HG03565 (cell line): ENCODE measurements at regions not wholly inside any gene's neighbourhood (a gene's known extent, or its start where the extent isn't known, plus 50 kb on each side); places are given as distances from the start of the nearest gene placed in this dataset.
"Not testable (repeated sequence)": the region's sequence is repeated elsewhere in the genome, so short reads cannot be mapped to it uniquely, and the experiment has no call there.

Experiments used
- ATAC-seq: cut with Tn5 transposase; IDR thresholded peaks from one replicate; pipeline ENCODE4 v1.9.1; 2021; ENCODE audit warnings: mild to moderate bottlenecking, moderate library complexity; ENCODE audit not compliant: unreplicated experiment

GRCh38 chr4:20124317-20125026 lies 127.2 kb upstream of the SLIT2 start:
- ATAC-seq = no peak

DNA sequence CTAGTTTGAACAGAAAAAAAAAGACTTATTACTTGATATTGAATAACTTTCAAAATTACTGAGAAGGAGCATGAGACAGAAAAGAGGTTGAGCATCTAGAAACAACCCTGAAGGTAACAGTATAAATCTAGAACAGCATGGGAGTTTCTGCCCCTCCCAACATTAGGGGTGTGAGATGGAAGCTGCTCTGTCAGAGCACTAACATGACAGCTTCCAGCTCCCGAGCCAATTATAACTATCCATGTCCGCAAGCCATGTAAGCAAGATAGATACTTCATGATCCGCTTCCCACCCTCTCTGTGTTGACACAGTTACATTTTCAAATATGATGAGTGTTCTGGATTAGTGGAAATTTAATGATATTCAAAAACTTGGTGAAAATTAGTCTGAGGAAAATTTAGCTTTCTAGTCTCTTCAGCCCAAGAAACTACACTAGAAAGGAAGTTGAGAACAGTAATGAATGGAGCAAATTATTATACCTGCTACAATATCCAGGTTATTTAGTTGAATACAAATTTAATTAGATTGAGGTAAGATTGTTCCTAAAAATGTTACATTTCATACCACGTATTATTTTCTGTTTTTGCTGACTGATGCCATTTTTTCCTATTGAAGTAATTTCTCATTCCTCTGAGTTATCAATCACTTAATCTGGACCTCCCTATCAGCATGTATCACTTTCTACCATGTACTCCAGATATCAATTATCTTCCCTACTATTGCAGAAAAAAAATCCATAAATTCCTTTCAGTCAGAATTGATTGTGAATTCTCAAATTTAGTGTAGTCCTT lies 129.3 kb upstream of the SLIT2 start:
- ATAC-seq = no peak

DNA sequence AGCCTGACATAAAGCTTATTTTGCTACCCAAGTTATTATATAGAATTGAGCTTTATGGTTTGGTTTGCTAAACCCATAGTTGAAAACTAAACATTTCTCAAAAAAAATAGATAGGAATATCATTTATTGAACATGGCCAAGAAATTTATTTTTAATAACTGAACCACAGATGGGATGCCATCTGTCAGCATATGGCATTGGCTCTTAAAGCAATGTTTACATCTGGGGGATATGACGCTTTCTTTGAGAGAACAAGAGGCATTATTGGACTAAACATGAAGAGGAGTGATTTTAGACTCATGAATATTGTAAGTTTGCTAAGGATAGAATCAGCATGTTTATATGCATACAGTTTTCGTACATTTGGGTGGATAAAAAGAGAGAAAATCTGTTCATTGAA lies 132.6 kb upstream of the SLIT2 start:
- no peak for ATAC-seq

- no peak for ATAC-seq
These were observed 142.3 kb upstream of the SLIT2 start for GRCh38 chr4:20109391-20109790.

DNA sequence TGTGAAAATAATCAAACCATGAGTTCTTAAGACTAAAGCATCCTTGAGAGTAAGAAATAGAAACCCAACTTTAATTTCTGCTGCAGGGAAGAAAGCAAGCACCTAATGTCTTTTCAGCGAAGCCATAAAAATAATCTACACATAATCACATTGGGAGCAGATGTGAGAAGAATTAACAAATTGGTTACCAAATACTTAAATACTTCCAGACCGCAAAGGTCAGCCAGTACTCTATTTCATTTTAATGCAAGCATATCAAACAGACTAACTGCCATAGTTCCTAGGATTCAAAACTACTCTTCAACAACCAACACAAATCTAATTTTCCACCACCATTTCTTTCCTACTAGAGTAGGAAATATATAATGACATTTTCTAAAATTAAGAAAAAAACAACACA lies 144.8 kb upstream of the SLIT2 start:
- ATAC-seq = no peak

- ATAC-seq = no peak
These were observed 149.9 kb upstream of the SLIT2 start for GRCh38 chr4:20101831-20102230.

DNA sequence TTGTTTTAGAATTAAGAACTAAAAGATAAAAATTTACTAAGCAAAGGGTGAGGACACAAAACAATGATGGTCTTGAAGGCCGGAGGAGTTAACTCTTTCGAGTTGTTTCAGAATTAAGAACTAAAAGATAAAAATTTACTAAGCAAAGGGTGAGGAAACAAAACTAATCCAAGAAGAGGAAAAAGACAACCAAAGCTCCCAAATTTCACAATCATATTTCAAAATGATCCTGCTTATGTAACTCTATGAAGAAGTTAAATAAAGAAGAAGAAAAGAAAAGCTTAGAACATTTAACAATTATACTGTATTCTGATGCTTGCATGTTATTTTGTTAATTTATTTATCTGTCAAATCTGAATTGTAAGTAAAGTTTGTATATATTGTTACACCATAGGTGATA lies 154.8 kb upstream of the SLIT2 start:
- no peak for ATAC-seq

- ATAC-seq = no peak
These were observed 155.7 kb upstream of the SLIT2 start for GRCh38 chr4:20095805-20096541.

GRCh38 chr4:20091781-20092180 lies 159.9 kb upstream of the SLIT2 start:
- ATAC-seq = no peak

- ATAC-seq = no peak
These were observed 164.2 kb upstream of the SLIT2 start for GRCh38 chr4:20087522-20087911.

DNA sequence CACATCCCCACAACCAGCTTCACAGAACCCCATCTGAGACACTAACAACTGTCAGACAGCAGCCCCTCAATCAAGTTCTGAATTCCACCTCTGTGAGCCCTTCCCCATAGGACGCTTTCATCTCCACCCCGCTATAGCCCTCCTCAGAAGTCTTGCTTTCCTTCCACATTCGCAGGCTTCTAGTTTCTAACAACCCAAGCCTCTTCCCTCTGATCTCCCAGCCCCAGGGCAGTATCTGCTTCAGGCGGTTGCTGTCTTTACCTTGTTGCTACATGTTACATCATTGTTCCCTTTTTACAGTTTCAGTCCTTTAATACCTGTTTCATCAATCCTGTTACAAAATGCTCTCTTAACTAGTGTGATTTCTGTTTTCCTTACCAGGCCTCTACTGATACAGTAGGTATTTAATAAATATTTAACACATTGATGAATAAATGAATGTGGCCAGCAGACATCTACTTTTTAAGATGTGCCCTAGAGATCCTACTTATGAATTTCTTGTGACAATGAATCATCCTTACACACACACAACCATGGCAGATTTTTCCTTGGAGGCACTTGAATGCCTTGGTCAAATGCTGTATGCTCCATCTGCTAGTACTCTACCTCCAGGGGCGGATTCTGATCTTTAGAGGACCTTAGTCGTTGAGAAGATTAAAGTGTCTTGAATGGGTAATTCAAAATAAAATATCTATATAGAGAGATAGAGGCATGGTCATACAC lies 164.7 kb upstream of the SLIT2 start:
- ATAC-seq = no peak

GRCh38 chr4:20086067-20086798 lies 165.5 kb upstream of the SLIT2 start:
- ATAC-seq = no peak

DNA sequence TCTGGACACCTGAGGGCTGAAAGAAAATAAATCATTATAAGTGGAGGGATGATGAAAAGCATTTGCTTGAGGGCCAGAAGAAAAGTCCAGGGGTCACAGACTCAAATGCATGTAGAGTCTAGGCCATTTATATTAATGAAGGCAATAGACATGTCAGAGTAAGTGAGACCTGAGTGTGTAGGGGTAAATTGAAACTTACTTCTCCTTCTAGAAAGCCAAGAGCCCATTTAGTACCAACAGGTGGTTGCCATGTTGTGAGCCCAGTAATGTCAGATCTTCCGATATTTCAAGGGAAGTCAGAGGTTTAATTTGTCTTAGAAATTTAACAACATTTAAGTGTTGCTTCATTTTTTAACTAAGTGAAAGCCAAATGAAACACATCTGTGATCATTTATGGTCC lies 166.1 kb upstream of the SLIT2 start:
- no peak for ATAC-seq

DNA sequence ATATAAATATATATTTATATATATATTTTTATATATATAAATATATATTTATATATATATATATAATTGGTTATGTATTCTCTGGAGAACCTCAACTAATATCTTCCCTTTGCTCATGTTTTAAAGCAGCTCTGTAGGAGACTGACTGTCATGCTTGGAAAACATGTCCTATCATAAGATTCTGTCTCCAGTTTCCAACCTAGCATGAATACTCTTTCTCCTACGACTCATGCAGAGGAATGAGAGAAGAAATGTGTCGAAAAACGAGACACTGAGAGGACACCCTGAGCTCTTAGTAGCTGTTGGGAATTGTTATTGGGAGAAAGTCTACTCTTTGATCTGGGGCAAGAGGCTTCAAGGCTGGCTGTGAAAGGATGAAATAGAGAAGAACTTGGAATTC lies 166.5 kb upstream of the SLIT2 start:
- no peak for ATAC-seq

DNA sequence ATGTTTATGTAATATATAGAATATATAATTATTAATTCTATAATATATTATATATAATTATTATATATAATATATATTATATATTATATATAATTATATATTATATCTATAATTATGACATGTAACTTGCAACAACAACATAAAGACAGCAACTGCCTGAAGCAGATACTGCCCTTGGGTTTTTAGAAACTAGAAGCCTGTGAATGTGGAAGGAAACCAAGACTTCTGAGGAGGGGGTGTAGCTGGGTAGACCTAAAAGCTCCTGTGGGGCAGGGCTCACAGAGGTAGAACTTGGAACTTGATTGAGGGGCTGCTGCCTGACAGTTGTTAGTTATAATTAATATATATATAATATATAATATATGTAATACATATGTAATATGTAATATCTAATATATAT lies 167.2 kb upstream of the SLIT2 start:
- ATAC-seq = no peak

- no peak for ATAC-seq
These were observed 173.1 kb upstream of the SLIT2 start for GRCh38 chr4:20078644-20079043.

DNA sequence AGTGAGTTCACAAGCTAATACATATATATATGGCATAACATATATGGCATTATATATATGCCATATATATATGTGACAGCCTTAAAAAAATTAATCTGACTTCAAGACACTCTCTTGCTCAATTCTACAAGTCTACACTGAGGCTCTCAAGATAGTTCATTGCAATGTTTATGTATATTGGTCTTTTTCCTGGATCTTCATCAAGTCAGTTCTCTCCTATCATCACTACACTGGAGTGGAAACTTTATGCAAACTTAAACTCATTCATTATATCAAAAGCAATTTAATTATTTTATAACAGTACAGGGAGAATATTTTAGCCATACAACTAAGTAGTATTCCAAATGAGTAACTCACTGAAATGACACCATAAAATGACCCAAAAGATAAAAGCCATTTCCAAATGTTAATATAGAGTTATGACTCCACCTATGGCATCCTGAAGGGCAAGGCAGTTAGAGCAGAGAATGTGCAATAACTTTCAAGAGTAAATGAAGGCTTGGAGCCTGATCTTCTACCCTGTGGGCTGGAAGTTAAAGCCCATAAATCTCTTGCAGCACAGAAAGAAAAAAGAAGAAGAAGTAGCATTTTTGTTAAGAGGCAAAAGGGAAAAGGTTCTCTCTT lies 176.3 kb upstream of the SLIT2 start:
- no peak for ATAC-seq

DNA sequence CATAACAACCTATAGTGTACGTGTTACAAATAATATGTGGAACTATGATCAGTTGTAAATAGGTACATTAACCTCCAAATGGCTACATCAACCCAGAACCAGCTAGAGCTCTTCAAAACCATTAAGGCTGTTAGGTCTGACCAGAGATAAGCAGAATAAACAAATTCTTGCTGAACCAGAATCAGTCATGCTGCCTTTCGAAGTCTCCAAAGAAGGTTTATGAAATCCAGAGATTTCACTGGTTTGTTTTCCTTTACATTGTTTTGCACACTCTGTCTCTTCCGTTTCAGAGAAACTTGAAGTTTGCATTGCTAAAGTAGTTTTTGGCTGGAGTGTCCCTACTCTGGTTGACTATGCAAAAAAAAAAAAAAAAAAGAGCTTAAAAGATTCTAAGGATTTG lies 177.3 kb upstream of the SLIT2 start:
- no peak for ATAC-seq

- ATAC-seq = no peak
These were observed 185.8 kb upstream of the SLIT2 start for GRCh38 chr4:20065952-20066351.

DNA sequence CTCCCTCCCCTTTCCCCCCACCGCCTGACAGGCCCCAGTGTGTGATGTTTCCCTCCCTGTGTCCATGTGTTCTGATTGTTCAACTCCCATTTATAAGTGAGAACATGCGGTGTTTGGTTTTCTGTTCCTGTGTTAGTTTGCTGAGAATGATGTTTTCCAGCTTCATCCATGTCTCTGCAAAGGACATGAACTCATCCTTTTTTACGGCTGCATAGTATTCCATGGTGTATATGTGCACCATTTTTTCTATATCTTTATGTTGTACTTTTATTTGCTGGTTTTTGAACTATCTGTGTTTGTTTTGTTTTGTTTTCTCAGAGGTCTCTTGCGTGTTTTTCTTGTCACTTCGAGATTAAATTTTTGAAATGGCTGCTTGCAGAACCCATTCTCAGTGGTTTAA lies 188.8 kb upstream of the SLIT2 start:
- ATAC-seq = not testable (repeated sequence)
